PC-9 (cell line): ENCODE measurements at regions not wholly inside any gene's neighbourhood (a gene's known extent, or its start where the extent isn't known, plus 50 kb on each side); places are given as distances from the start of the nearest gene placed in this dataset.

Experiments
- BruUV-seq: library from RNA; stranded (reverse); fragments of 400-500 nt; replicated peaks from 2 replicates; lab custom pipeline; 2021; lab: Mats Ljungman, UMichigan
- CTCF ChIA-PET: fragments of 300-600 bp; sonication (Branson Sonifier 250); formaldehyde crosslinking; loops from one replicate; lab custom pipeline; 2022; ENCODE audit warnings: antibody characterized with exemption; lab: Charles Lee
- POLR2A ChIA-PET: fragments of 300-600 bp; sonication (Branson Sonifier 250); formaldehyde crosslinking; loops from one replicate; lab custom pipeline; 2022; ENCODE audit warnings: antibody characterized with exemption; ENCODE audit not compliant: unreplicated experiment; lab: Charles Lee
- DNase-seq, 2 experiments: peaks; one replicate each; pipeline versions ENCODE4 v3.0.0 to v3.0.0-alpha.2; 2015 to 2022; ENCODE audit warnings: mixed read lengths in 1 of 2
- H2AFZ ChIP-seq: fragments of 200-600 bp; sonication (generic); 2 replicates; pipeline ENCODE4 v1.8.1; 2017; ENCODE audit warnings: antibody characterized with exemption
- H3F3A ChIP-seq: fragments of 200-600 bp; sonication (generic); 2 replicates; pipeline ENCODE4 v1.8.1; 2017; ENCODE audit warnings: antibody characterized with exemption, mild to moderate bottlenecking, low read depth; ENCODE audit not compliant: insufficient read depth
- H3K27ac ChIP-seq: fragments of 200-600 bp; sonication (generic); 2 replicates; pipeline ENCODE4 v1.6.1; 2016; ENCODE audit warnings: mixed run types
- H3K27me3 ChIP-seq: fragments of 200-600 bp; sonication (generic); 2 replicates; pipeline ENCODE4 v1.6.1; 2016; ENCODE audit warnings: low read depth, mixed run types; ENCODE audit not compliant: insufficient read depth
- H3K36me3 ChIP-seq: fragments of 200-600 bp; sonication (generic); 2 replicates; pipeline ENCODE4 v1.6.1; 2016; ENCODE audit warnings: low read depth, mixed run types
- H3K4me1 ChIP-seq: fragments of 200-600 bp; sonication (generic); replicated peaks from 2 replicates; pipeline ENCODE4 v1.6.1; 2016; ENCODE audit warnings: mixed run types; ENCODE audit not compliant: insufficient read depth
- H3K4me2 ChIP-seq: fragments of 200-600 bp; sonication (generic); 2 replicates; pipeline ENCODE4 v1.6.1; 2017; ENCODE audit warnings: mixed run types
- H3K4me3 ChIP-seq: fragments of 200-600 bp; sonication (generic); 2 replicates; pipeline ENCODE4 v1.6.1; 2016; ENCODE audit warnings: mixed run types
- H3K79me2 ChIP-seq: fragments of 200-600 bp; sonication (generic); 2 replicates; pipeline ENCODE4 v1.6.1; 2017; ENCODE audit warnings: low read depth, mixed run types
- H3K9me2 ChIP-seq: fragments of 200-600 bp; sonication (generic); 2 replicates; pipeline ENCODE4 v1.8.1; 2017; ENCODE audit warnings: mild to moderate bottlenecking; ENCODE audit not compliant: insufficient read depth
- H3K9me3 ChIP-seq: fragments of 200-600 bp; sonication (generic); 2 replicates; pipeline ENCODE4 v1.8.1; 2016; ENCODE audit warnings: low read depth; ENCODE audit not compliant: insufficient read depth
- H4K20me1 ChIP-seq: fragments of 200-600 bp; sonication (generic); 2 replicates; pipeline ENCODE4 v1.8.1; 2017; ENCODE audit not compliant: insufficient read depth
- CTCF ChIP-seq: fragments of 200-600 bp; sonication (generic); conservative IDR thresholded peaks from 2 replicates; pipeline ENCODE4 v1.6.1; 2017; ENCODE audit warnings: mixed run types, antibody characterized with exemption, mild to moderate bottlenecking, moderate library complexity
- EZH2 ChIP-seq: fragments of 200-600 bp; sonication (generic); IDR thresholded peaks from 2 replicates; pipeline ENCODE4 v1.8.0; 2017; ENCODE audit warnings: antibody characterized with exemption, low read depth
- intact Hi-C: fragments of 100-400 bp; cut with micrococcal nuclease; formaldehyde crosslinking; loops from one replicate; pipeline ENCODE4 v1.10.0; 2022; ENCODE audit not compliant: unreplicated experiment

DNA sequence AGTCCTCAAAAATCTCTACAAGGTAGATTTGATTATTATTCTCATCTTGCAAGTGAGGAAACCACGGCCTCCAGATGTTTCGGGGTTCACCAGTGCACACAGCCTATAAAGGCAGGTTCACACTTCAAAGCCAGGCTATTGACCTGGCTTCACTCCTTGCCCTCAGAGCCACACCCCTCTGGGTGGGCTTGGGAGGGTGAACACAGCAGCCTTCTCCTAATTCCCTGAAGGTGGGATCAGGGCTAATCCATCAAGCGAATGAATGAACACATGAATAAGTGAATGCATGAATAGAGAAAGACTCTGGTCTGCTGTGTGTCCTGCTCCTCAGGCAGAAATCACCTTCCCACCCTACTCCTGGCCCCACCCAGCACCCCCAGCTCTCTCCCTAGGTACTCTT, 139.0 kb downstream of the CYLD start:
- H3K36me3 ChIP-seq, result no peaks in the 10 kb centered on the region
- BruUV-seq, result no TSS peak
- CTCF ChIA-PET, result no interaction called here

GRCh38 chr16:50879873-50880695, 138.2 kb downstream of the CYLD start:
- H3K27ac ChIP-seq, result no peak overlapping the region
- H3K79me2 ChIP-seq, result no peaks in the 10 kb centered on the region
- H3K4me3 ChIP-seq, result no peak overlapping the region
- H4K20me1 ChIP-seq, result no peaks in the 10 kb centered on the region
- intact Hi-C loops, result no loop called here
- TF ChIP-seq EZH2 (no peak), CTCF (no peak)
- BruUV-seq, result no TSS peak
- ChIA-PET POLR2A (no interaction called here), CTCF (no interaction called here)
- DNase-seq, result no peak
- no peak overlapping the region for H2AFZ ChIP-seq
- H3K27me3 ChIP-seq, result peaks cover 69% of the 10 kb centered on the region
- no peaks in the 10 kb centered on the region for H3K4me1 ChIP-seq
- no peaks in the 10 kb centered on the region for H3F3A ChIP-seq
- H3K9me2 ChIP-seq, result no peaks in the 10 kb centered on the region; the same call in 1 of the 2 replicates
- no peaks in the 10 kb centered on the region for H3K9me3 ChIP-seq
- H3K4me2 ChIP-seq, result no peak overlapping the region
- no peaks in the 10 kb centered on the region for H3K36me3 ChIP-seq

More for the DNA sequence above, 139.0 kb downstream of the CYLD start:
- Histone ChIP-seq H3K4me1 (no peaks in the 10 kb centered on the region), H3F3A (no peaks in the 10 kb centered on the region), H3K27ac (no peak overlapping the region), H3K27me3 (peaks cover 63% of the 10 kb centered on the region), H3K9me3 (no peaks in the 10 kb centered on the region), H3K4me2 (no peak overlapping the region), H3K9me2 (no peaks in the 10 kb centered on the region; the same call in 1 of the 2 replicates), H3K79me2 (no peaks in the 10 kb centered on the region), H2AFZ (no peak overlapping the region), H3K4me3 (no peak overlapping the region), H4K20me1 (no peaks in the 10 kb centered on the region)
- intact Hi-C loops, result no loop called here
- POLR2A ChIA-PET, result no interaction called here
- no peak for TF ChIP-seq EZH2
- no peak for TF ChIP-seq CTCF
- DNase-seq, result no peak

DNA sequence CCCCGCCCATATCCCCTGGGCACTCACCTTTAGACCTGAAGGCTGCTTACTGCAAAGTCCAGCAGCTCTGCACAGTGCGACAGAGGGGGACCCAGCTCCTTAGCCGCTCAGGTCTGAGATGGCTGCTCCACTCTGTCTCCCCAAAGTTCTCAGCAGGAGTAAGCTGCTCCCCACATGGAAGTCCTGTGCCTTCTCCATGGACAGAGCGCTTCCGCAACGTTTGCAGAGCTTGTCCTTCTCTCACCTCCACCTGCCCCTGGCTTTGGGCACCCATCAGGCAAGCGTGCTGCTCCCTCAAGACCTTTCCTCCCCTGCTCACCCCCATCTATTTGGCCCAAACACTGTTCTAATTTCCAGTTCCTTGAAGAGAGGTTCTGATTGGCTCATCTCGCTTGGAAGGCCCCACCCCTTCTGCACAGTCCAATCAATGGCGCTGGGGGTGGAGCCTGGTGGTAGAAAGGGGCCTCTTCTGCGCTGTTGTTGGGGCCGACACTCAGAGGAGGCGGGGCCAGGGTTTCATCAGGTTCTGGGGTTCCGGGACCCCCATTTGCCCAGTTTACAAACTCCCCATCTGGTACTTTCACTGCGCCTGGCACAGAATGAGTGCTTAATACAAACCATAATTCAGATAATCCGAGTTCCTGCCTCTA, 137.2 kb downstream of the CYLD start:
- no TSS peak for BruUV-seq
- POLR2A ChIA-PET, result no interaction called here
- Histone ChIP-seq H2AFZ (no peak overlapping the region), H3K27ac (no peak overlapping the region), H3K9me3 (no peaks in the 10 kb centered on the region), H3K4me2 (no peak overlapping the region), H3K4me3 (no peak overlapping the region), H4K20me1 (no peaks in the 10 kb centered on the region), H3K9me2 (no peaks in the 10 kb centered on the region; the same call in 1 of the 2 replicates), H3K4me1 (no peaks in the 10 kb centered on the region), H3K27me3 (peaks cover 69% of the 10 kb centered on the region), H3K36me3 (no peaks in the 10 kb centered on the region), H3K79me2 (no peaks in the 10 kb centered on the region), H3F3A (no peaks in the 10 kb centered on the region)
- intact Hi-C loops, result no loop called here
- DNase-seq, result no peak
- CTCF ChIA-PET, result no interaction called here
- no peak for TF ChIP-seq EZH2
- no peak for TF ChIP-seq CTCF
